Sigmoid colon (tissue), 4 donors: ENCODE measurements at regions not wholly inside any gene's neighbourhood (a gene's known extent, or its start where the extent isn't known, plus 50 kb on each side); places are given as distances from the start of the nearest gene placed in this dataset.

Experiments
- CTCF ChIP-seq, 4 experiments: fragments of 450-650 bp in 3 of 4; fragments of 200-600 bp in 1 of 4; IDR thresholded peaks; one replicate each; pipeline ENCODE4 v1.5.1; 2016 to 2019; ENCODE audit warnings: antibody characterized with exemption in 4 of 4, mild to moderate bottlenecking in 3 of 4, moderate library complexity in 2 of 4
- POLR2A ChIP-seq, 2 donors: fragments of 450-650 bp; IDR thresholded peaks; one replicate each; pipeline ENCODE4 v1.6.1; 2016; ENCODE audit warnings: antibody characterized with exemption in 2 of 2, mild to moderate bottlenecking in 2 of 2, moderate library complexity in 2 of 2
- POLR2AphosphoS5 ChIP-seq, 4 donors: sonication (generic); formaldehyde crosslinking; IDR thresholded peaks; one replicate each; pipeline ENCODE4 v1.6.1; 2017; ENCODE audit warnings: antibody characterized with exemption in 4 of 4

- TF ChIP-seq CTCF (IDR thresholded peaks at IDR 0.05) (no peak), POLR2A (IDR thresholded peaks at IDR 0.05) (no peak), POLR2AphosphoS5 (IDR thresholded peaks at IDR 0.05) (no peak)
Observed at GRCh38 chr5:81908044-81908443, 63.8 kb upstream of the ATG10 start.
